Inferior parietal cortex (tissue), 1 donor: ENCODE measurements at regions not wholly inside any gene's neighbourhood (a gene's known extent, or its start where the extent isn't known, plus 50 kb on each side); places are given as distances from the start of the nearest gene placed in this dataset.

Experiments
- DNase-seq: peaks from one replicate; pipeline ENCODE4 v3.0.0-alpha.2; 2016; ENCODE audit errors: extremely low spot score

DNA sequence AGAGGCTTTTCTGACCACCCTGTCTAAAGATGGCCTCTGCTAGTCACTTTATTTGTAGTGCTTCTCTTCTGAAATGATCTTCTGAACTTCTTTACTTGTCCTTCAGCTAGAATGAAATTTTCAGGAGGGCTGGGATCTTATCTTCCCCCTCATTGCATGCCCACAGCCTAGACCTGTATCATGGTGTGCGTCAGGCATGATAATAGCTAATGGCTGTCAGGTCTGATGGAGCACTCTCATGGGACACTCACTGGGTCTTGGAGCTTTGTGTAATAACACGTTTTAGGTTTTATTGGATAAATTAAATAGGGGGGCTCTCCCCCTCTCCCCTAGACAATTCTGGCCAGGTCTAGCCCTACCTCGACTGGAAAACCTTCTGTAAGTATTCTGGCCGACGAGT is 97.1 kb upstream of the NRXN3 start:
- no peak for DNase-seq

- DNase-seq, result no peak
Measured at GRCh38 chr14:78074561-78074960, 95.6 kb upstream of the NRXN3 start.

DNA sequence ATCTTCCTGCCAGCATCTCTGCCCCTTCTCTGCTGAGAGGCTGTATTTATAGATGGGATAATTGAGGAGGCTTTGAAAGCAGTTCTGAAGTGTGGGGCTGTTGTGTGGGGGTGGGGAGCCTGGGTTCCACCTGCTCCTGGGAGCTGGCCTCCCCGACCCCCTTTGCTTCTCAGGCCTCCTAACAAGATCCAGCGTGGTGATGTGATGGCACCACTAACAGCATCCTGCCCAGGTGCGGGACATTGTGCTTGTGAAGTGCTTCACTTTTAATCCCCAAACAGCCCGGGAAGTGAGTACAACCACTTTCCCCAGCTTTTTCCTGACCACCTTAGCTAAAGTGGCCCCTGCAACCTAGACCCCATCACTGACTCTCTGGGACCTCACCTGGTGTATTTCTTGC is 95.1 kb upstream of the NRXN3 start:
- no peak for DNase-seq

GRCh38 chr14:78075555-78076277 is 94.5 kb upstream of the NRXN3 start:
- no peak for DNase-seq

DNA sequence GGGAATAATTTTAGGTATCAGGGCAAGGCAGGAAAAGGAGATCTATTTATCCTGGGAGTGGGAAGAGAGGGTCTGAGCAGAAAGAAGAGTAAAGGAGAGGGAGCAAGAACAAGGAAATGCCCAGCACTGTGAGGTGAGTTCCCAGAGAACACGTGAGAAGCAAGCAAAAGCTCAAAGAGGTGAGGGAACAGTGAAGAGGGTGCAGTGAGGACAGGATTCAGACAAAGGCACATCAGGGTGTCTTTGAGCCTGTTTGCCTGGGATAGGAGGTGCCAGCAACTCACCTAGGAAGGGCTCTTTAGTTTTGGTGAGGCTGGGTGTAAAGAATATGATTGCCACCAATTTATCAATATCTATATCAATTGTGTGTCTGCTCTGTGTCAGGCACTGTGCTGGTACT is 88.9 kb upstream of the NRXN3 start:
- no peak for DNase-seq

DNA sequence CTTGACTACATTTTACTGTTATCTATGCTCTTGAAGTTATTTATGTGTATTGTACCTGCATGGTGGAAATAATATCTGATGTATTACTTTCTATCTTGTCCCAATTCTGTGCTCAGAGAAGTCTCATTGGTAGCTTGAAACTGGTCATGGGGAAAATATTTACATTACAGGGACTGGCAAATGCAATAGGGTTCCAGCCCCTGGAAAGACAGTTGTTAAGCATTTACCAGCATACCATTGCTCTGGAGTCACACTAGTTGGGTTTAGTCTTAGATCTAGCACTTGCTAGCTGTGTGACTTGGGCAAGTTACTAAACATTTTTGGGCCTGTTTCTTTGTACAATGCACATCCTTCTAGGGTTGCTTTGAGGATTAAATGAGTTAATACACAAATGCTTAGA is 86.3 kb upstream of the NRXN3 start:
- no peak for DNase-seq

DNA sequence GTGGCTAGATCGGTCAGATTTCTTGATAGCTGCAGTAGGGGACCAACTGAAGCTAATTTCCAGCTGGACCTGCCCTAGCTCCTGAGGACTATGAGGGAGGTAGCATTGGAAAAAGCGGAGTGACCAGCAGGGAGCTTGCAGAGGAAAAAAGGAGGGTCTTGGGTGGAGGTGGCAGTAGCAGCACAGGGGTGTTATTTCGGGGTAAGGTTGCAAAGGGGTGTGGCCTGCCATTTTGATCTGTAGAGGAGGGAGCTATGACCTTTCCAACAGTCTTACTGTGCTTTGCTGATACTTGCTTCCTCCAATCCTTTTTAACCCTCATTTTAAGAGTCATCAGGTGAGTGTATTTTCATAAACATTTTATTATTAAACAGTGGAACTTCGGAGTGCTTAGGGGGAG is 83.8 kb upstream of the NRXN3 start:
- no peak for DNase-seq

GRCh38 chr14:78088916-78089315 is 81.3 kb upstream of the NRXN3 start:
- DNase-seq, result no peak

DNA sequence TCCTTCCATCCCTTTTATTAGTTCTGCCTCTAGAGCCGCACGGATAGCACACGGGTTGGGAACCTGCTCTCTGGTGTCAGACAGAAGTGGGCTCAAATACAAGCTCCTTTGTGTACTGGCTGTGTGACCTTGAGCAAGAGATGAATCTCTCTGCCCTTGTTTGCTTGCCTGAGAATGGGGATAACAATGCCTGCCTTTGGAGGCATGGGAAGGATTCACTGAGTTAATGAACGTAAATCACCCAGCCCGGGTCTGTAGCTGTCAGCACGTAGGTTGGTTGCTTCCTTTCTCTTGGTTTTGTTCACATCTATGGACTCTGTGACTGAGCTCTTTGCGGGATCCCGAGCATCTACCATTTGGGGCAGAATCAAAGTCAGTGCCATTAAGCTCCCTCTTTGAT is 79.3 kb upstream of the NRXN3 start:
- no peak for DNase-seq

- no peak for DNase-seq
Measured at GRCh38 chr14:78091361-78091760, 78.8 kb upstream of the NRXN3 start.

GRCh38 chr14:78092040-78092439 is 78.1 kb upstream of the NRXN3 start:
- no peak for DNase-seq

GRCh38 chr14:78103271-78103670 is 66.9 kb upstream of the NRXN3 start:
- no peak for DNase-seq

- no peak for DNase-seq
Measured at GRCh38 chr14:78104160-78104559, 66.0 kb upstream of the NRXN3 start.

GRCh38 chr14:78104655-78105054 is 65.5 kb upstream of the NRXN3 start:
- no peak for DNase-seq

- DNase-seq, result no peak
Measured at GRCh38 chr14:78106381-78106780, 63.8 kb upstream of the NRXN3 start.

DNA sequence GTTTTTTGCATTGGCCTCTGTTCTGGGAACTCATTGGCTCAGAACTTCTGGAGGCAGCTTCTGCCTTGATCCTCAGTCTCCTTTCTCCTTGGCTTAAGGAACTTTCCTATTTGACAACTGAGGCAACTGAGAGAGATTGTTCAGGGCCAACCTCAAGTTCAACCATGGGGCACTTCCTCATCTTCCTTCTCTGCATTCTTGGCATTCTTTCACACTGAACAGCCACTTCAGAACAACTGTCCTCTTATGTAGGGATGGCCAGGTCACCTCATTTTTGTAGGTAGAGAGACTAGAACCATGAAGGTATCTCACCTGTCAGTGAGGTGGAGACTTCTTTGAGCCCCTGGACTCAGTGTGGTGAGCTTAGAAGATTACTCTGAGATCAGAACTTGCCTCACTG is 63.0 kb upstream of the NRXN3 start:
- DNase-seq, result no peak

- no peak for DNase-seq
Measured at GRCh38 chr14:78119440-78119839, 50.7 kb upstream of the NRXN3 start.
